WERI-Rb-1 (cell line): ENCODE measurements at regions not wholly inside any gene's neighbourhood (a gene's known extent, or its start where the extent isn't known, plus 50 kb on each side); places are given as distances from the start of the nearest gene placed in this dataset.

Source experiments
- DNase-seq: peaks from one replicate; pipeline ENCODE4 v3.0.0-alpha.2; 2020
- H3K27ac ChIP-seq: fragments of 250-450 bp; sonication (Bioruptor Pico); 2 replicates; pipeline ENCODE4 v1.5.1; 2020; ENCODE audit warnings: mild to moderate bottlenecking, moderate library complexity
- H3K27me3 ChIP-seq: fragments of 250-450 bp; sonication (Bioruptor Pico); 2 replicates; pipeline ENCODE4 v1.5.1; 2021; ENCODE audit warnings: mild to moderate bottlenecking, low read depth, moderate library complexity; ENCODE audit not compliant: insufficient read depth, severe bottlenecking
- H3K36me3 ChIP-seq: fragments of 250-450 bp; sonication (Bioruptor Pico); 2 replicates; pipeline ENCODE4 v1.5.1; 2020; ENCODE audit warnings: mild to moderate bottlenecking, moderate library complexity
- H3K4me3 ChIP-seq: 2 replicates; pipeline ENCODE4 v1.5.1; 2011; ENCODE audit warnings: low read depth, mild to moderate bottlenecking, control low read depth, low read length
- H3K9me3 ChIP-seq: fragments of 250-450 bp; sonication (Bioruptor Pico); 2 replicates; pipeline ENCODE4 v1.5.1; 2021; ENCODE audit warnings: mild to moderate bottlenecking, moderate library complexity; ENCODE audit not compliant: severe bottlenecking
- CTCF ChIP-seq: IDR thresholded peaks from 2 replicates; pipeline ENCODE4 v1.5.1; 2011; ENCODE audit warnings: low read depth, mild to moderate bottlenecking, control low read depth, inconsistent platforms, low read length

GRCh38 chr14:52202151-52202550 is 65.3 kb upstream of the PTGDR start:
- H3K36me3 ChIP-seq, result no peaks in the 10 kb centered on the region
- no peak overlapping the region for H3K27ac ChIP-seq
- H3K27me3 ChIP-seq, result no peaks in the 10 kb centered on the region
- H3K9me3 ChIP-seq, result no peaks in the 10 kb centered on the region
- TF ChIP-seq CTCF, result no peak
- no peak overlapping the region for H3K4me3 ChIP-seq
- DNase-seq, result no peak

- Histone ChIP-seq H3K27ac (no peak overlapping the region), H3K27me3 (no peaks in the 10 kb centered on the region), H3K9me3 (no peaks in the 10 kb centered on the region), H3K36me3 (no peaks in the 10 kb centered on the region), H3K4me3 (no peak overlapping the region)
- TF ChIP-seq CTCF, result no peak
- DNase-seq, result no peak
Observed at GRCh38 chr14:52190337-52190931, 77.1 kb upstream of the PTGDR start.

- H3K27me3 ChIP-seq, result no peaks in the 10 kb centered on the region
- H3K9me3 ChIP-seq, result no peaks in the 10 kb centered on the region
- no peaks in the 10 kb centered on the region for H3K36me3 ChIP-seq
- DNase-seq, result no peak
- TF ChIP-seq CTCF, result no peak
- H3K4me3 ChIP-seq, result no peak overlapping the region
- no peak overlapping the region for H3K27ac ChIP-seq
Observed at GRCh38 chr14:52189325-52189724, 78.2 kb upstream of the PTGDR start.

- no peak for TF ChIP-seq CTCF
- DNase-seq, result no peak
- H3K4me3 ChIP-seq, result no peak overlapping the region
- no peaks in the 10 kb centered on the region for H3K27me3 ChIP-seq
- no peaks in the 10 kb centered on the region for H3K36me3 ChIP-seq
- H3K27ac ChIP-seq, result no peak overlapping the region
- H3K9me3 ChIP-seq, result no peaks in the 10 kb centered on the region
Observed at GRCh38 chr14:52188381-52188780, 79.1 kb upstream of the PTGDR start.

- Histone ChIP-seq H3K27ac (no peak overlapping the region), H3K4me3 (no peak overlapping the region), H3K36me3 (no peaks in the 10 kb centered on the region), H3K27me3 (no peaks in the 10 kb centered on the region), H3K9me3 (peaks cover 6% of the 10 kb centered on the region)
- no peak for TF ChIP-seq CTCF
- no peak for DNase-seq
Observed at GRCh38 chr14:52185178-52185577, 82.3 kb upstream of the PTGDR start.

- DNase-seq, result no peak
- no peak for TF ChIP-seq CTCF
Observed at GRCh38 chr14:52182853-52183252, 84.6 kb upstream of the PTGDR start.

More at GRCh38 chr14:52182853-52183252, 84.6 kb upstream of the PTGDR start:
- Histone ChIP-seq H3K27me3 (no peaks in the 10 kb centered on the region), H3K36me3 (no peaks in the 10 kb centered on the region), H3K9me3 (peaks cover 6% of the 10 kb centered on the region), H3K4me3 (no peak overlapping the region), H3K27ac (no peak overlapping the region)
